ENCODE measurements at regions not wholly inside any gene's neighbourhood (a gene's known extent, or its start where the extent isn't known, plus 50 kb on each side); places are given as distances from the start of the nearest gene placed in this dataset.

GRCh38 chr3:7959094-7959493 is 542.5 kb upstream of the LMCD1 start:
- no peaks in the 10 kb centered on the region for H3K9me3 ChIP-seq (ENCODE audit: low read depth)
- H3K4me1 ChIP-seq (ENCODE audit: insufficient read depth): no peaks in the 10 kb centered on the region
- no peaks in the 10 kb centered on the region for H4K20me1 ChIP-seq (ENCODE audit: insufficient read depth, poor library complexity, severe bottlenecking)
- no peak overlapping the region for H3K4me3 ChIP-seq
- WGBS (ENCODE audit: low lambda C conversion rate, missing lambda C conversion rate): 95% methylated on average over 15 of the region's 15 CpGs
- H3K27me3 ChIP-seq: no peaks in the 10 kb centered on the region
- no peak for TF ChIP-seq EZH2phosphoT487 (IDR thresholded peaks at IDR 0.05; ENCODE audit: low read depth, severe bottlenecking, unreplicated experiment)
- TF ChIP-seq EZH2 (IDR thresholded peaks at IDR 0.05; ENCODE audit: borderline replicate concordance): no peak
- no peak for TF ChIP-seq CTCF (IDR thresholded peaks at IDR 0.05; ENCODE audit: poor library complexity)
- H3K9me2 ChIP-seq (replicated peaks; ENCODE audit: insufficient read depth): no peaks in the 10 kb centered on the region
- no peaks in the 10 kb centered on the region for H3K79me2 ChIP-seq
- no peak overlapping the region for H3K4me2 ChIP-seq
- no peak overlapping the region for H2AFZ ChIP-seq
- no peaks in the 10 kb centered on the region for H3K36me3 ChIP-seq (replicated peaks; ENCODE audit: insufficient read depth, low read depth)
- H3K27ac ChIP-seq: no peak overlapping the region
- DNase-seq (ENCODE audit: low spot score): no peak

GRCh38 chr3:7960601-7961000 is 541.0 kb upstream of the LMCD1 start:
- DNase-seq (ENCODE audit: low spot score): no peak
- Histone ChIP-seq H3K27ac (no peak overlapping the region), H3K36me3 (replicated peaks; ENCODE audit: insufficient read depth, low read depth) (no peaks in the 10 kb centered on the region), H3K4me3 (no peak overlapping the region), H4K20me1 (ENCODE audit: insufficient read depth, poor library complexity, severe bottlenecking) (no peaks in the 10 kb centered on the region), H3K9me3 (ENCODE audit: low read depth) (no peaks in the 10 kb centered on the region), H3K4me2 (no peak overlapping the region), H3K27me3 (no peaks in the 10 kb centered on the region), H3K9me2 (replicated peaks; ENCODE audit: insufficient read depth) (no peaks in the 10 kb centered on the region), H2AFZ (no peak overlapping the region), H3K79me2 (no peaks in the 10 kb centered on the region), H3K4me1 (ENCODE audit: insufficient read depth) (no peaks in the 10 kb centered on the region)
- 81% methylated on average over 4 of the region's 4 CpGs for WGBS (ENCODE audit: low lambda C conversion rate, missing lambda C conversion rate)
- TF ChIP-seq CTCF (IDR thresholded peaks at IDR 0.05; ENCODE audit: poor library complexity): no peak
- TF ChIP-seq EZH2 (IDR thresholded peaks at IDR 0.05; ENCODE audit: borderline replicate concordance): no peak
- TF ChIP-seq EZH2phosphoT487 (IDR thresholded peaks at IDR 0.05; ENCODE audit: low read depth, severe bottlenecking, unreplicated experiment): no peak

GRCh38 chr3:7962301-7962700 is 539.3 kb upstream of the LMCD1 start:
- no peak for DNase-seq (ENCODE audit: low spot score)
- WGBS (ENCODE audit: low lambda C conversion rate, missing lambda C conversion rate): 22% methylated on average over 3 of the region's 3 CpGs
- Histone ChIP-seq H3K27me3 (no peaks in the 10 kb centered on the region), H3K4me1 (ENCODE audit: insufficient read depth) (no peaks in the 10 kb centered on the region), H3K36me3 (replicated peaks; ENCODE audit: insufficient read depth, low read depth) (no peaks in the 10 kb centered on the region), H3K79me2 (no peaks in the 10 kb centered on the region), H3K4me3 (no peak overlapping the region), H3K9me2 (replicated peaks; ENCODE audit: insufficient read depth) (no peaks in the 10 kb centered on the region), H4K20me1 (ENCODE audit: insufficient read depth, poor library complexity, severe bottlenecking) (no peaks in the 10 kb centered on the region), H3K4me2 (no peak overlapping the region), H2AFZ (no peak overlapping the region), H3K27ac (no peak overlapping the region), H3K9me3 (ENCODE audit: low read depth) (no peaks in the 10 kb centered on the region)
- TF ChIP-seq EZH2phosphoT487 (IDR thresholded peaks at IDR 0.05; ENCODE audit: low read depth, severe bottlenecking, unreplicated experiment): no peak
- no peak for TF ChIP-seq EZH2 (IDR thresholded peaks at IDR 0.05; ENCODE audit: borderline replicate concordance)
- no peak for TF ChIP-seq CTCF (IDR thresholded peaks at IDR 0.05; ENCODE audit: poor library complexity)

GRCh38 chr3:7964899-7965298 is 536.7 kb upstream of the LMCD1 start:
- H3K9me3 ChIP-seq (ENCODE audit: low read depth): no peaks in the 10 kb centered on the region
- no peak for TF ChIP-seq EZH2phosphoT487 (IDR thresholded peaks at IDR 0.05; ENCODE audit: low read depth, severe bottlenecking, unreplicated experiment)
- TF ChIP-seq EZH2 (IDR thresholded peaks at IDR 0.05; ENCODE audit: borderline replicate concordance): no peak
- peak; percentile 12 for TF ChIP-seq CTCF (IDR thresholded peaks at IDR 0.05; ENCODE audit: poor library complexity)
- no peak overlapping the region for H3K4me2 ChIP-seq
- no peaks in the 10 kb centered on the region for H3K27me3 ChIP-seq
- H3K36me3 ChIP-seq (replicated peaks; ENCODE audit: insufficient read depth, low read depth): no peaks in the 10 kb centered on the region
- no peaks in the 10 kb centered on the region for H4K20me1 ChIP-seq (ENCODE audit: insufficient read depth, poor library complexity, severe bottlenecking)
- DNase-seq (ENCODE audit: low spot score): no peak
- no peaks in the 10 kb centered on the region for H3K4me1 ChIP-seq (ENCODE audit: insufficient read depth)
- H3K4me3 ChIP-seq: no peak overlapping the region
- H3K9me2 ChIP-seq (replicated peaks; ENCODE audit: insufficient read depth): no peaks in the 10 kb centered on the region
- H3K79me2 ChIP-seq: no peaks in the 10 kb centered on the region
- no peak overlapping the region for H3K27ac ChIP-seq
- H2AFZ ChIP-seq: no peak overlapping the region
- 83% methylated on average over 2 of the region's 2 CpGs for WGBS (ENCODE audit: low lambda C conversion rate, missing lambda C conversion rate)
